ENCODE measurements at regions not wholly inside any gene's neighbourhood (a gene's known extent, or its start where the extent isn't known, plus 50 kb on each side); places are given as distances from the start of the nearest gene placed in this dataset.

DNA sequence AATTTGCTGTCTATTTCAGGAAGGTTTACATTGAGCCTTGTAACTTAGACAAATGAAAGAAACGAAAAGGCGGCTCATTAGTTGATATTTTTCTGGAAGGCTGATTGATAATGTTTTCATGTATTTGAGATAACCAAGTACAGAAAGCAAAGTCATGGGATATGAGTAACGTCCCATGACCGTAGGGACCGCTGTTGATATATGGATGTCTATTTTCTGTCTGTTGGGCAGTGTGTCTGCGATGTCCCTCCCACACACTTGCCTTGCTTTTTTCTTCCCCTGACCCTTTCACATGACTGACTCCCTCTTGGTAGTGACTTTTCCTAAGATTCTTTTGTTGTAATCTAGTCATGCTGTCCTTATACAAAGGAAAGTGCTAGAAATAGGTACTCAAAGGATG, 57.0 kb upstream of the GPR158 start:
- ChIA-PET POLR2A (no interaction called here), CTCF (no interaction called here)
- peaks cover 18% of the 10 kb centered on the region for H3K27me3 Mint-ChIP-seq
- DNase-seq (no peak), ATAC-seq (no peak)
- H3K9me3 Mint-ChIP-seq (ENCODE audit: low read depth) = no peaks in the 10 kb centered on the region
- H3K4me3 Mint-ChIP-seq = no peak overlapping the region
- H3K36me3 Mint-ChIP-seq (ENCODE audit: low read depth) = no peaks in the 10 kb centered on the region
- peaks cover 2% of the 10 kb centered on the region for H3K4me1 Mint-ChIP-seq
- no peak overlapping the region for H3K27ac Mint-ChIP-seq
- intact Hi-C loops (cut with DNase I, micrococcal nuclease) = no loop called here

DNA sequence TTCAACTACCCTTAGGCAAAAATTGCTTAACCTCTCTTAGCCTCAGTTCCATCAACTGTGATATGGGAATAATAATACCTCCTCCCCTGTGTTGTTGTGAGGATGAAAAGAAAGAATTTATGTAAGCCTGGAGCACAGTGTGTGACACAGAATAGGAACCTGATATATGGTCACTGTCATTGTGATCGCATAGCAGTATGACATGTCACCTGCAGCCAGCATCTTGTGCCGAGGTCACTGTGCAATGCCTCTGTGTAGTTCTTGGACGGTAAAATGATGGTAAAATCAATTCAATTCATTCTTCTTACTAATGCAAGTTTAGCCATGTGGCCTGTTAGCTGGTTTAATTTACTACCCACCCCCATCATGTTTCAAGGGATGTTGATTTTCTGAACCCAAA, 54.6 kb upstream of the GPR158 start:
- peaks cover 4% of the 10 kb centered on the region for H3K9me3 Mint-ChIP-seq (ENCODE audit: low read depth)
- no peaks in the 10 kb centered on the region for H3K4me1 Mint-ChIP-seq
- H3K4me3 Mint-ChIP-seq = no peak overlapping the region
- ATAC-seq (no peak), DNase-seq (no peak)
- CTCF ChIA-PET = no interaction called here
- H3K36me3 Mint-ChIP-seq (ENCODE audit: low read depth) = no peaks in the 10 kb centered on the region
- peaks cover 14% of the 10 kb centered on the region for H3K27me3 Mint-ChIP-seq
- POLR2A ChIA-PET = no interaction called here
- H3K27ac Mint-ChIP-seq = no peak overlapping the region
- intact Hi-C loops (cut with DNase I, micrococcal nuclease) = no loop called here
